Right lobe of liver (tissue), 6 donors: ENCODE measurements at regions not wholly inside any gene's neighbourhood (a gene's known extent, or its start where the extent isn't known, plus 50 kb on each side); places are given as distances from the start of the nearest gene placed in this dataset.

Experiments
- ATAC-seq, 4 donors: fragments of 200-7000 bp; cut with Tn5 transposase; one replicate each; pipeline ENCODE4 v1.9.1; 2020; ENCODE audit warnings: mild to moderate bottlenecking in 4 of 4, moderate library complexity in 4 of 4
- DNase-seq, 3 donors: peaks; one replicate each; pipeline ENCODE4 v3.0.0-alpha.2; 2020
- H3K27ac ChIP-seq, 3 donors: fragments of 200-600 bp; one replicate each; pipeline ENCODE4 v1.8.0; 2022
- H3K27me3 ChIP-seq, 2 donors: fragments of 200-600 bp; one replicate each; pipeline ENCODE4 v1.8.0; 2022
- H3K36me3 ChIP-seq, 4 donors: fragments of 200-600 bp; sonication (generic) in 1 of 4; one replicate each; pipeline versions ENCODE4 v1.5.1 to v1.8.0; 2017 to 2022; ENCODE audit warnings: control low read depth in 1 of 4
- H3K4me1 ChIP-seq, 4 donors: fragments of 200-600 bp; sonication (generic) in 1 of 4; one replicate each; pipeline versions ENCODE4 v1.5.1 to v1.8.0; 2017 to 2022; ENCODE audit warnings: control low read depth in 1 of 4
- H3K4me3 ChIP-seq, 3 donors: fragments of 200-600 bp; one replicate each; pipeline ENCODE4 v1.8.0; 2022
- H3K9me3 ChIP-seq, 4 donors: fragments of 200-600 bp; sonication (generic) in 1 of 4; one replicate each; pipeline versions ENCODE4 v1.5.1 to v1.8.0; 2017 to 2022; ENCODE audit warnings: control low read depth in 1 of 4
- POLR2A ChIP-seq: fragments of 450-650 bp; IDR thresholded peaks from one replicate; pipeline ENCODE4 v1.6.1; 2017; ENCODE audit warnings: antibody characterized with exemption, mild to moderate bottlenecking
- WGBS: methylation state at CpG from one replicate; pipeline ENCODE4 v1.1.6; 2018; ENCODE audit warnings: low coverage, low lambda C conversion rate; ENCODE audit not compliant: insufficient coverage; ENCODE audit errors: missing lambda C conversion rate; 5-methylcytosine and 5-hydroxymethylcytosine counted together
- intact Hi-C, 2 donors: fragments of 100-400 bp; cut with DNase I; formaldehyde crosslinking; loops; one replicate each; pipeline versions ENCODE4 v1.11.2 to v1.14.1; 2022
- TF ChIP-seq, protein P1 (sequence below), 4 donors: fragments of 200-600 bp in 3 of 4; fragments of 450-650 bp in 1 of 4; IDR thresholded peaks; one replicate each; pipeline versions ENCODE4 v1.5.1 to v1.8.0; 2016 to 2022; ENCODE audit warnings: antibody characterized with exemption in 4 of 4, mild to moderate bottlenecking in 2 of 4
- donor health status: DM: no; HTN: yes; CAD: no.
- donor health status: DM: no; HTN: no; CAD: no.
- donor health status: DM: no; HTN: no; CAD: no.
- donor health status: DM: no; HTN: yes; CAD: no.
- donor health status: DM: no; HTN: yes; CAD: no.

DNA sequence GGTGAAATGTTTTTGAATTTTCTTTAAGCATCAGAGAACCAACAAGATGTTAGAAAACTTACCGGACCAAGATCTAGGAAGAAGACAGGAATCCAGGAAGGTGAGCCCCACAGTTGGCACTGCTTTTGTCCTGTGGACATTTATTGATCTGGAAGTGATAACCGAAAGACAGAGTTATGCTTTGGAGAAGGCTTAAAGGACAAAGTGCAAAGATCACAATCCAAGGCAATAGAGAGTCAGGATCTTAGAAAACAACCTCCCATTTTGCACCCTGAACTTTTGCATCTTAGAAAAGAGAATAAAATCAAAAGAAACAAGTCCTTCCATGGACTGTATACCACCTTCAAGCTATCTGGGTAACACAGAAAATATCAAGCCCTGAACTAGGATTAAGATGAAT lies 129.4 kb upstream of the SRD5A2 start:
- Histone ChIP-seq H3K27me3 (no peaks in the 10 kb centered on the region), H3K4me1 (peaks cover 0 to 45% (median 13%) of the 10 kb centered on the region in 4 donors), H3K4me3 (peak overlapping the region in 2 of 3 donors; percentile 36 to 49), H3K9me3 (no peaks in the 10 kb centered on the region), H3K27ac (peak overlapping the region in 2 of 3 donors; percentile 71 to 82), H3K36me3 (no peaks in the 10 kb centered on the region)
- WGBS = 31% methylated on average over 2 of the region's 2 CpGs
- DNase-seq (no peak), ATAC-seq (peak; percentile 33 to 50 (median 34))
- intact Hi-C loops = no loop called here
- TF ChIP-seq POLR2A = no peak
- TF ChIP-seq, protein P1, sequence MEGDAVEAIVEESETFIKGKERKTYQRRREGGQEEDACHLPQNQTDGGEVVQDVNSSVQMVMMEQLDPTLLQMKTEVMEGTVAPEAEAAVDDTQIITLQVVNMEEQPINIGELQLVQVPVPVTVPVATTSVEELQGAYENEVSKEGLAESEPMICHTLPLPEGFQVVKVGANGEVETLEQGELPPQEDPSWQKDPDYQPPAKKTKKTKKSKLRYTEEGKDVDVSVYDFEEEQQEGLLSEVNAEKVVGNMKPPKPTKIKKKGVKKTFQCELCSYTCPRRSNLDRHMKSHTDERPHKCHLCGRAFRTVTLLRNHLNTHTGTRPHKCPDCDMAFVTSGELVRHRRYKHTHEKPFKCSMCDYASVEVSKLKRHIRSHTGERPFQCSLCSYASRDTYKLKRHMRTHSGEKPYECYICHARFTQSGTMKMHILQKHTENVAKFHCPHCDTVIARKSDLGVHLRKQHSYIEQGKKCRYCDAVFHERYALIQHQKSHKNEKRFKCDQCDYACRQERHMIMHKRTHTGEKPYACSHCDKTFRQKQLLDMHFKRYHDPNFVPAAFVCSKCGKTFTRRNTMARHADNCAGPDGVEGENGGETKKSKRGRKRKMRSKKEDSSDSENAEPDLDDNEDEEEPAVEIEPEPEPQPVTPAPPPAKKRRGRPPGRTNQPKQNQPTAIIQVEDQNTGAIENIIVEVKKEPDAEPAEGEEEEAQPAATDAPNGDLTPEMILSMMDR (IDR thresholded peaks at IDR 0.05) = no peak

DNA sequence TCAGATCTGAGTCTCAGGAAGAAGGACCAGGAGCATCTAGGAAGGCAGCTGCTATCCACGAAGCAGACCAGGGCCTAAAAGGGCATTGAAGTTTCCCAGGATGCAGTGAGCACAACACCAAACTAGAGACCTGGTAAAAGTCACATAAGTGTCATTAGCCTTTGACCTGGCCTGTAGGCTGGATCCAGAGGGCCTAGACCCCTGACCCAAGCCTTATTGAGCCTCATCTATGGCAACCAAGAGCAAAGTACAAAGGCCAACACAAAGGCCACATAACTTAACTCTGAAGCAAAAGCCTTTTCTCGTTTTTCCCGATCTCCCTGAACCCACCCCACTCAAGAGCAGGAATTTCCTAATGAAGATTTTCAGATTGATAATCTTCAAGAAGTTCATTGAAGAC lies 127.3 kb upstream of the SRD5A2 start:
- 39% methylated on average over 2 of the region's 3 CpGs for WGBS
- H3K27me3 ChIP-seq = no peaks in the 10 kb centered on the region
- DNase-seq (peak in 1 of 3 donors; percentile 62), ATAC-seq (peak; percentile 27 to 70 (median 53))
- H3K4me1 ChIP-seq = peaks cover 0 to 62% (median 23%) of the 10 kb centered on the region in 4 donors
- intact Hi-C loops = no loop called here
- H3K27ac ChIP-seq = peak overlapping the region in 2 of 3 donors; percentile 71 to 82
- H3K36me3 ChIP-seq = no peaks in the 10 kb centered on the region
- TF ChIP-seq, protein P1 (IDR thresholded peaks at IDR 0.05) = no peak
- TF ChIP-seq POLR2A = no peak
- no peaks in the 10 kb centered on the region for H3K9me3 ChIP-seq
- H3K4me3 ChIP-seq = peak overlapping the region in 2 of 3 donors; percentile 36 to 49

DNA sequence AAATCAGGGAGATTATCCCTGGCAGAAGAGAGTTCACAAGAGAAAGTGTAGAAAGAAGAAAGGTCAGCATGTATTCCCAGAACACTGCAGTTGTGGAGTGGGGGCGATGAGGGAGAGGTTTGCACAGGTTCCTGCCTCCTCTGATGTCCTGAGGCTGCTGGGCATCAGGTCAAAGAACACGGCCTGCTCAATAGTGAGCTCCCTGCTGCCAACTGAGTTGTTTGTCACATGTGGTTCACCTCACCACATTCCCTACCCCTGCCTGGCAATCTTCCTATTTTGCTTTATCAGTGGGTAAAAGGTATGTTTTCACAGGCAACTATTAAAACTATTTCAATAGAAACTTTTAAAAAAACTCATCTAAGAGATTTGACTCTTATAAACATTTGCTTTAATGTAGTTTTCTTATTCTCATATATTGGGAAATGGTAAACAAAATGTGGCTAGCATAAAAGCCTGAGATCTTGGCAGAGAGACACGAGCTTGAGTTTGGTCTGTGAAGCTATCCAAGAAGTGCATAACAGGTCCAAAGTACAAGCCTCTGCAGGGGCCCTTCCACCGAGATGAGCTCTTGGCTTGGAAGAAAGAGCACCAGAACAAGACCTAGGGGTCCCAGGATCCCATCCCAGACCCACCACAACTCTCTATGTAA lies 123.9 kb upstream of the SRD5A2 start:
- Histone ChIP-seq H3K9me3 (no peaks in the 10 kb centered on the region), H3K4me1 (peaks cover 0 to 53% (median 24%) of the 10 kb centered on the region in 4 donors), H3K4me3 (no peak overlapping the region), H3K27me3 (no peaks in the 10 kb centered on the region), H3K36me3 (no peaks in the 10 kb centered on the region), H3K27ac (peak overlapping the region; percentile 53 to 80 (median 69))
- DNase-seq (peak; percentile 77 to 95 (median 91)), ATAC-seq (peak; percentile 79 to 93 (median 86))
- intact Hi-C loops = no loop called here
- 10% methylated on average over 4 of the region's 4 CpGs for WGBS
- peak; percentile 18 for TF ChIP-seq POLR2A
- TF ChIP-seq, protein P1 (IDR thresholded peaks at IDR 0.05) = no peak

DNA sequence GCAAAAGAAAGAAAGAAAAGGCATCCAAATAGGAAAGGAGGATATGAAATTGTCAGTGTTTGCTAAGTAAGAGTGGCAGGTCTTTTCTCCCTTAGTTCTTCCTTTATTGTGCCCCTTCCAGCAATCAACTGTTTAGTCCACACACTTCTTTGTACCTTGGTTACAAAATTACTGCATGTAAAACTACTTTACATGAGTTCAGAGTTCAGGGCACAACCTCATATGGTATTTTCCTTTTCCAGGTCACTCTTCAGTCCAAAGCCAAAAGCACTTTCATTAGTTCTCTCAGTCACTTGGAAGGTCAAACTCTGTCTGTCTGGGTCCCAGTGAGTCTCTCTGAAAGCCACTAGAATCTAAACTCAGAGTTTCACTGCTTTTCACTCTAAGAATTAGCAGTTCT lies 122.5 kb upstream of the SRD5A2 start:
- TF ChIP-seq, protein P1 (IDR thresholded peaks at IDR 0.05) = no peak
- no peak overlapping the region for H3K4me3 ChIP-seq
- H3K27me3 ChIP-seq = no peaks in the 10 kb centered on the region
- no peaks in the 10 kb centered on the region for H3K36me3 ChIP-seq
- ATAC-seq (peak in 3 of 4 donors; percentile 1 to 39 (median 7)), DNase-seq (no peak)
- H3K27ac ChIP-seq = peak overlapping the region; percentile 35 to 80 (median 69)
- no peaks in the 10 kb centered on the region for H3K9me3 ChIP-seq
- H3K4me1 ChIP-seq = peaks cover 0 to 48% (median 23%) of the 10 kb centered on the region in 4 donors
- intact Hi-C loops = no loop called here
